HepG2 (cell line): ENCODE measurements at regions not wholly inside any gene's neighbourhood (a gene's known extent, or its start where the extent isn't known, plus 50 kb on each side); places are given as distances from the start of the nearest gene placed in this dataset.

Source experiments
- KAT7 ChIP-seq: IDR thresholded peaks from 2 replicates; pipeline ENCODE4 v1.6.1; 2018; ENCODE audit warnings: borderline replicate concordance, missing compliant biosample characterization
- MED1 ChIP-seq: sonication (generic); formaldehyde crosslinking; IDR thresholded peaks from 2 replicates; pipeline ENCODE4 v1.4.0; 2020; ENCODE audit warnings: missing genetic modification reagents
- NCOA5 ChIP-seq: sonication (generic); formaldehyde crosslinking; IDR thresholded peaks from 2 replicates; pipeline ENCODE4 v1.4.0; 2020; ENCODE audit warnings: missing genetic modification reagents
- SCMH1 ChIP-seq: sonication (generic); formaldehyde crosslinking; IDR thresholded peaks from 2 replicates; pipeline ENCODE4 v1.9.0; 2021; ENCODE audit warnings: missing genetic modification reagents, mild to moderate bottlenecking, borderline replicate concordance
- SNAI1 ChIP-seq: sonication (generic); formaldehyde crosslinking; IDR thresholded peaks from 2 replicates; pipeline ENCODE4 v1.5.0; 2020; ENCODE audit warnings: mild to moderate bottlenecking, missing genetic modification reagents, borderline replicate concordance
- ZNF891 ChIP-seq: sonication (generic); formaldehyde crosslinking; IDR thresholded peaks from 2 replicates; pipeline ENCODE4 v1.5.0; 2020; ENCODE audit warnings: mild to moderate bottlenecking, missing genetic modification reagents
- TF ChIP-seq, protein P1 (sequence below): sonication (generic); formaldehyde crosslinking; conservative IDR thresholded peaks from 2 replicates; pipeline ENCODE4 v1.8.1; 2023; ENCODE audit warnings: missing genetic modification reagents
- TF ChIP-seq, protein P2 (sequence below): sonication (generic); formaldehyde crosslinking; IDR thresholded peaks from 2 replicates; pipeline ENCODE4 v1.9.0; 2021; ENCODE audit warnings: mild to moderate bottlenecking, missing genetic modification reagents
- TF ChIP-seq, protein P3 (sequence below): sonication (generic); formaldehyde crosslinking; IDR thresholded peaks from 2 replicates; pipeline ENCODE4 v1.4.0; 2020; ENCODE audit warnings: missing genetic modification reagents, borderline replicate concordance

- TF ChIP-seq, protein P1, sequence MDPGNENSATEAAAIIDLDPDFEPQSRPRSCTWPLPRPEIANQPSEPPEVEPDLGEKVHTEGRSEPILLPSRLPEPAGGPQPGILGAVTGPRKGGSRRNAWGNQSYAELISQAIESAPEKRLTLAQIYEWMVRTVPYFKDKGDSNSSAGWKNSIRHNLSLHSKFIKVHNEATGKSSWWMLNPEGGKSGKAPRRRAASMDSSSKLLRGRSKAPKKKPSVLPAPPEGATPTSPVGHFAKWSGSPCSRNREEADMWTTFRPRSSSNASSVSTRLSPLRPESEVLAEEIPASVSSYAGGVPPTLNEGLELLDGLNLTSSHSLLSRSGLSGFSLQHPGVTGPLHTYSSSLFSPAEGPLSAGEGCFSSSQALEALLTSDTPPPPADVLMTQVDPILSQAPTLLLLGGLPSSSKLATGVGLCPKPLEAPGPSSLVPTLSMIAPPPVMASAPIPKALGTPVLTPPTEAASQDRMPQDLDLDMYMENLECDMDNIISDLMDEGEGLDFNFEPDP (CRISPR knock-in tag): no peak
- TF ChIP-seq, protein P2, sequence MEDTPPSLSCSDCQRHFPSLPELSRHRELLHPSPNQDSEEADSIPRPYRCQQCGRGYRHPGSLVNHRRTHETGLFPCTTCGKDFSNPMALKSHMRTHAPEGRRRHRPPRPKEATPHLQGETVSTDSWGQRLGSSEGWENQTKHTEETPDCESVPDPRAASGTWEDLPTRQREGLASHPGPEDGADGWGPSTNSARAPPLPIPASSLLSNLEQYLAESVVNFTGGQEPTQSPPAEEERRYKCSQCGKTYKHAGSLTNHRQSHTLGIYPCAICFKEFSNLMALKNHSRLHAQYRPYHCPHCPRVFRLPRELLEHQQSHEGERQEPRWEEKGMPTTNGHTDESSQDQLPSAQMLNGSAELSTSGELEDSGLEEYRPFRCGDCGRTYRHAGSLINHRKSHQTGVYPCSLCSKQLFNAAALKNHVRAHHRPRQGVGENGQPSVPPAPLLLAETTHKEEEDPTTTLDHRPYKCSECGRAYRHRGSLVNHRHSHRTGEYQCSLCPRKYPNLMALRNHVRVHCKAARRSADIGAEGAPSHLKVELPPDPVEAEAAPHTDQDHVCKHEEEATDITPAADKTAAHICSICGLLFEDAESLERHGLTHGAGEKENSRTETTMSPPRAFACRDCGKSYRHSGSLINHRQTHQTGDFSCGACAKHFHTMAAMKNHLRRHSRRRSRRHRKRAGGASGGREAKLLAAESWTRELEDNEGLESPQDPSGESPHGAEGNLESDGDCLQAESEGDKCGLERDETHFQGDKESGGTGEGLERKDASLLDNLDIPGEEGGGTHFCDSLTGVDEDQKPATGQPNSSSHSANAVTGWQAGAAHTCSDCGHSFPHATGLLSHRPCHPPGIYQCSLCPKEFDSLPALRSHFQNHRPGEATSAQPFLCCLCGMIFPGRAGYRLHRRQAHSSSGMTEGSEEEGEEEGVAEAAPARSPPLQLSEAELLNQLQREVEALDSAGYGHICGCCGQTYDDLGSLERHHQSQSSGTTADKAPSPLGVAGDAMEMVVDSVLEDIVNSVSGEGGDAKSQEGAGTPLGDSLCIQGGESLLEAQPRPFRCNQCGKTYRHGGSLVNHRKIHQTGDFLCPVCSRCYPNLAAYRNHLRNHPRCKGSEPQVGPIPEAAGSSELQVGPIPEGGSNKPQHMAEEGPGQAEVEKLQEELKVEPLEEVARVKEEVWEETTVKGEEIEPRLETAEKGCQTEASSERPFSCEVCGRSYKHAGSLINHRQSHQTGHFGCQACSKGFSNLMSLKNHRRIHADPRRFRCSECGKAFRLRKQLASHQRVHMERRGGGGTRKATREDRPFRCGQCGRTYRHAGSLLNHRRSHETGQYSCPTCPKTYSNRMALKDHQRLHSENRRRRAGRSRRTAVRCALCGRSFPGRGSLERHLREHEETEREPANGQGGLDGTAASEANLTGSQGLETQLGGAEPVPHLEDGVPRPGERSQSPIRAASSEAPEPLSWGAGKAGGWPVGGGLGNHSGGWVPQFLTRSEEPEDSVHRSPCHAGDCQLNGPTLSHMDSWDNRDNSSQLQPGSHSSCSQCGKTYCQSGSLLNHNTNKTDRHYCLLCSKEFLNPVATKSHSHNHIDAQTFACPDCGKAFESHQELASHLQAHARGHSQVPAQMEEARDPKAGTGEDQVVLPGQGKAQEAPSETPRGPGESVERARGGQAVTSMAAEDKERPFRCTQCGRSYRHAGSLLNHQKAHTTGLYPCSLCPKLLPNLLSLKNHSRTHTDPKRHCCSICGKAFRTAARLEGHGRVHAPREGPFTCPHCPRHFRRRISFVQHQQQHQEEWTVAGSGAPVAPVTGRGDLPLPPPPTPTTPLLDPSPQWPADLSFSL (CRISPR knock-in tag): no peak
- TF ChIP-seq NCOA5 (CRISPR knock-in tag) (no peak), MED1 (no peak), KAT7 (CRISPR knock-in tag) (no peak), ZNF891 (CRISPR knock-in tag) (no peak), SCMH1 (CRISPR knock-in tag) (no peak), SNAI1 (CRISPR knock-in tag) (no peak)
- TF ChIP-seq, protein P3, sequence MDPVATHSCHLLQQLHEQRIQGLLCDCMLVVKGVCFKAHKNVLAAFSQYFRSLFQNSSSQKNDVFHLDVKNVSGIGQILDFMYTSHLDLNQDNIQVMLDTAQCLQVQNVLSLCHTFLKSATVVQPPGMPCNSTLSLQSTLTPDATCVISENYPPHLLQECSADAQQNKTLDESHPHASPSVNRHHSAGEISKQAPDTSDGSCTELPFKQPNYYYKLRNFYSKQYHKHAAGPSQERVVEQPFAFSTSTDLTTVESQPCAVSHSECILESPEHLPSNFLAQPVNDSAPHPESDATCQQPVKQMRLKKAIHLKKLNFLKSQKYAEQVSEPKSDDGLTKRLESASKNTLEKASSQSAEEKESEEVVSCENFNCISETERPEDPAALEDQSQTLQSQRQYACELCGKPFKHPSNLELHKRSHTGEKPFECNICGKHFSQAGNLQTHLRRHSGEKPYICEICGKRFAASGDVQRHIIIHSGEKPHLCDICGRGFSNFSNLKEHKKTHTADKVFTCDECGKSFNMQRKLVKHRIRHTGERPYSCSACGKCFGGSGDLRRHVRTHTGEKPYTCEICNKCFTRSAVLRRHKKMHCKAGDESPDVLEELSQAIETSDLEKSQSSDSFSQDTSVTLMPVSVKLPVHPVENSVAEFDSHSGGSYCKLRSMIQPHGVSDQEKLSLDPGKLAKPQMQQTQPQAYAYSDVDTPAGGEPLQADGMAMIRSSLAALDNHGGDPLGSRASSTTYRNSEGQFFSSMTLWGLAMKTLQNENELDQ (CRISPR knock-in tag): no peak
Measured at GRCh38 chr4:32243926-32244325, 1523.8 kb downstream of the PCDH7 start (continued).
